Nephron (organoid): ENCODE measurements at regions not wholly inside any gene's neighbourhood (a gene's known extent, or its start where the extent isn't known, plus 50 kb on each side); places are given as distances from the start of the nearest gene placed in this dataset.

Source experiments
- H3K27ac Mint-ChIP-seq, 3 experiments: 2 replicates each; pipeline ENCODE4 v1.8.0; 2020; ENCODE audit warnings: mixed read lengths in 3 of 3, mild to moderate bottlenecking in 2 of 3, moderate library complexity in 1 of 3
- H3K27me3 Mint-ChIP-seq: 2 replicates; pipeline ENCODE4 v1.8.0; 2021; ENCODE audit warnings: low read depth, mild to moderate bottlenecking, moderate library complexity, mixed read lengths
- H3K36me3 Mint-ChIP-seq: 2 replicates; pipeline ENCODE4 v1.8.0; 2020; ENCODE audit warnings: low read depth, mixed read lengths
- H3K4me1 Mint-ChIP-seq: 2 replicates; pipeline ENCODE4 v1.8.0; 2020; ENCODE audit warnings: mixed read lengths
- H3K4me3 Mint-ChIP-seq, 3 experiments: 2 replicates each; pipeline ENCODE4 v1.8.0; 2020; ENCODE audit warnings: mild to moderate bottlenecking in 3 of 3, mixed read lengths in 3 of 3, moderate library complexity in 2 of 3
- H3K9me3 Mint-ChIP-seq: 2 replicates; pipeline ENCODE4 v1.8.0; 2020; ENCODE audit warnings: mixed read lengths
- TF ChIP-seq, protein P1 (sequence below), 3 experiments: fragments of 200-600 bp; sonication (generic); IDR thresholded peaks; one replicate each; pipeline ENCODE4 v1.5.0; 2021; ENCODE audit warnings: antibody characterized with exemption in 3 of 3; ENCODE audit not compliant: unreplicated experiment in 3 of 3

DNA sequence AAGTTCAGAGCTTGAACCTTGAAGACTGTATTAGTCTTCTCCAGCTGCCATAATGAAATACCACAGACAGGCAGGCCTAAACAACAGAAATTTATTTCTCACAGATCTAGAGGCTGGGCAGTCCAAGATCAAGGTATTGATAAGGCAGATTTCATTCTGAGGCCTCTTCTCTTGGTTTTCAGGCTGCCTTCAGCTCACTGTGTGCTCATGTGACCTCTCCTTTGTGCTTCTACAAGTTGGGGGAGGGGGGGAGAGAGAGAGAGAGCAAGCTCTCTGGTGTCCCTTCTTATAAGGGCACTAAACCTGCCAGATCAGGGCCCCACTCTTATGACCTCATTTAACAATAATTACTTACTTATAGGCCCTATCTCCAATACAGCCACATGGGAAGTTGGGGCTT lies 102.6 kb upstream of the RSPO3 start:
- Mint-ChIP-seq H3K4me3 (no peak overlapping the region), H3K27ac (no peak overlapping the region), H3K4me1 (no peaks in the 10 kb centered on the region), H3K27me3 (no peaks in the 10 kb centered on the region), H3K36me3 (no peaks in the 10 kb centered on the region), H3K9me3 (no peaks in the 10 kb centered on the region)
- TF ChIP-seq, protein P1, sequence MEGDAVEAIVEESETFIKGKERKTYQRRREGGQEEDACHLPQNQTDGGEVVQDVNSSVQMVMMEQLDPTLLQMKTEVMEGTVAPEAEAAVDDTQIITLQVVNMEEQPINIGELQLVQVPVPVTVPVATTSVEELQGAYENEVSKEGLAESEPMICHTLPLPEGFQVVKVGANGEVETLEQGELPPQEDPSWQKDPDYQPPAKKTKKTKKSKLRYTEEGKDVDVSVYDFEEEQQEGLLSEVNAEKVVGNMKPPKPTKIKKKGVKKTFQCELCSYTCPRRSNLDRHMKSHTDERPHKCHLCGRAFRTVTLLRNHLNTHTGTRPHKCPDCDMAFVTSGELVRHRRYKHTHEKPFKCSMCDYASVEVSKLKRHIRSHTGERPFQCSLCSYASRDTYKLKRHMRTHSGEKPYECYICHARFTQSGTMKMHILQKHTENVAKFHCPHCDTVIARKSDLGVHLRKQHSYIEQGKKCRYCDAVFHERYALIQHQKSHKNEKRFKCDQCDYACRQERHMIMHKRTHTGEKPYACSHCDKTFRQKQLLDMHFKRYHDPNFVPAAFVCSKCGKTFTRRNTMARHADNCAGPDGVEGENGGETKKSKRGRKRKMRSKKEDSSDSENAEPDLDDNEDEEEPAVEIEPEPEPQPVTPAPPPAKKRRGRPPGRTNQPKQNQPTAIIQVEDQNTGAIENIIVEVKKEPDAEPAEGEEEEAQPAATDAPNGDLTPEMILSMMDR (IDR thresholded peaks at IDR 0.05; ENCODE audit: unreplicated experiment in 3 of 3), result no peak

- no peaks in the 10 kb centered on the region for H3K36me3 Mint-ChIP-seq
- TF ChIP-seq, protein P1 (IDR thresholded peaks at IDR 0.05; ENCODE audit: unreplicated experiment in 3 of 3), result no peak
- peaks cover 17% of the 10 kb centered on the region for H3K4me1 Mint-ChIP-seq
- H3K27ac Mint-ChIP-seq, result no peak overlapping the region
- no peaks in the 10 kb centered on the region for H3K9me3 Mint-ChIP-seq
- no peak overlapping the region for H3K4me3 Mint-ChIP-seq
- no peaks in the 10 kb centered on the region for H3K27me3 Mint-ChIP-seq
These were observed 98.6 kb upstream of the RSPO3 start for GRCh38 chr6:127019828-127020227.

GRCh38 chr6:127022302-127022701 lies 96.2 kb upstream of the RSPO3 start:
- no peaks in the 10 kb centered on the region for H3K27me3 Mint-ChIP-seq
- no peak overlapping the region for H3K4me3 Mint-ChIP-seq
- TF ChIP-seq, protein P1 (IDR thresholded peaks at IDR 0.05; ENCODE audit: unreplicated experiment in 3 of 3), result no peak
- H3K9me3 Mint-ChIP-seq, result no peaks in the 10 kb centered on the region
- no peaks in the 10 kb centered on the region for H3K36me3 Mint-ChIP-seq
- H3K27ac Mint-ChIP-seq, result peak overlapping the region in 2 of 3 experiments; percentile 39 to 55
- peaks cover 17% of the 10 kb centered on the region for H3K4me1 Mint-ChIP-seq

- Mint-ChIP-seq H3K27ac (peak overlapping the region in 2 of 3 experiments; percentile 14 to 22), H3K9me3 (no peaks in the 10 kb centered on the region), H3K27me3 (no peaks in the 10 kb centered on the region), H3K4me1 (peaks cover 17% of the 10 kb centered on the region), H3K36me3 (no peaks in the 10 kb centered on the region), H3K4me3 (no peak overlapping the region)
- TF ChIP-seq, protein P1 (IDR thresholded peaks at IDR 0.05; ENCODE audit: unreplicated experiment in 3 of 3), result no peak
These were observed 95.3 kb upstream of the RSPO3 start for GRCh38 chr6:127023001-127023778.

DNA sequence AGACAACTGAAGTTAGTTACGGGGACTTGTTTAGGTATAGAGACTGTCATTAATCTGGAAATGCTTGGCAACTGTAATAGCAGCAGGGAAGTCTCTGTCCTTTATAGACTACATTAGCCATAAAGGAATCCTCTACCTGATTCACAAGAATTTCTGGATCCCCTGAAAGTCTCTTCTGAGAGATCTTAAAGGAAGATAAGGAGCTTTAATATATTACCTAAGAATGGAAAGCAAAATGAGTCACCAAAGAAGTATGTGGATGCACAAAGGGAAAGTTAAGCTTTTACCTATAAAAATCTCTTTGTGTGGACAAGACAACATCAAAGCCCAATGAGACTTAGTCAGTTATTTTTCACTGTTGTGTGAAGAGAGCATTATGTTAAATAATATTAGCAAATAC lies 92.2 kb upstream of the RSPO3 start:
- Mint-ChIP-seq H3K27me3 (no peaks in the 10 kb centered on the region), H3K36me3 (no peaks in the 10 kb centered on the region), H3K27ac (peak overlapping the region in 2 of 3 experiments; percentile 25 to 51), H3K4me3 (no peak overlapping the region), H3K4me1 (peaks cover 26% of the 10 kb centered on the region), H3K9me3 (no peaks in the 10 kb centered on the region)
- TF ChIP-seq, protein P1 (IDR thresholded peaks at IDR 0.05; ENCODE audit: unreplicated experiment in 3 of 3), result no peak

DNA sequence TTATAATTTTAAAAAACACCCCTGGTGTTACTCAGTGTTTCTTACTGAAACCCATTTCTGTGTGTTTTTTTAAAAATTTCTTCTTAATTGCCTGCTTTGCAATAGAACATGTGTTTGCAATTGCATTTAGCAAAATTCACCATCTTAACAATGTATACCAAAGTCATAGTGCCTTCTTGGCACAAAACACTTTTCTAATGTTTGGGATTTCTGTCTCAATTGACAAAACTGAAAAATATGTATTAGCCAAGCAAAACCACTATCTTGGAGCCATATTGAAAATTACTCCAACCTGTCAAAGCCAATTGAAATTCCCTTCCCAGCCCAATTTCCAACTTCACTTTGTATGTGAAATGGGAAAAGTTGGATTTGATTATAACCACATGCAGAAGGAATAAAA lies 88.4 kb upstream of the RSPO3 start:
- Mint-ChIP-seq H3K9me3 (no peaks in the 10 kb centered on the region), H3K27ac (no peak overlapping the region), H3K27me3 (no peaks in the 10 kb centered on the region), H3K36me3 (no peaks in the 10 kb centered on the region), H3K4me3 (no peak overlapping the region), H3K4me1 (peaks cover 9% of the 10 kb centered on the region)
- TF ChIP-seq, protein P1 (IDR thresholded peaks at IDR 0.05; ENCODE audit: unreplicated experiment in 3 of 3), result no peak
